Ishikawa (cell line): ENCODE measurements at regions not wholly inside any gene's neighbourhood (a gene's known extent, or its start where the extent isn't known, plus 50 kb on each side); places are given as distances from the start of the nearest gene placed in this dataset.
A peak's percentile ranks its signal among the peaks of the same experiment; 100 is the strongest.

ENCODE experiments used
- CEBPB ChIP-seq: IDR thresholded peaks from 2 replicates; pipeline ENCODE4 v1.6.1; 2012
- CREB1 ChIP-seq: IDR thresholded peaks from 2 replicates; pipeline ENCODE4 v1.6.1; 2012; ENCODE audit warnings: low read depth
- EGR1 ChIP-seq: IDR thresholded peaks from 2 replicates; pipeline ENCODE4 v1.6.1; 2012
- EP300 ChIP-seq: IDR thresholded peaks from 2 replicates; pipeline ENCODE4 v1.6.1; 2012; ENCODE audit warnings: borderline replicate concordance
- FOXM1 ChIP-seq: IDR thresholded peaks from 2 replicates; pipeline ENCODE4 v1.6.1; 2012; ENCODE audit warnings: low read depth, borderline replicate concordance
- NFIC ChIP-seq: IDR thresholded peaks from 2 replicates; pipeline ENCODE4 v1.6.1; 2012
- RAD21 ChIP-seq: IDR thresholded peaks from 2 replicates; pipeline ENCODE4 v1.6.1; 2012; ENCODE audit warnings: low read depth
- TAF1 ChIP-seq: IDR thresholded peaks from 2 replicates; pipeline ENCODE4 v1.6.1; 2012; ENCODE audit warnings: low read depth, mild to moderate bottlenecking
- TCF12 ChIP-seq: IDR thresholded peaks from 2 replicates; pipeline ENCODE4 v1.6.1; 2012; ENCODE audit warnings: low read depth
- TEAD4 ChIP-seq: IDR thresholded peaks from 2 replicates; pipeline ENCODE4 v1.6.1; 2012
- YY1 ChIP-seq: IDR thresholded peaks from 2 replicates; pipeline ENCODE4 v1.6.1; 2012; ENCODE audit warnings: low read depth
- ZBTB7A ChIP-seq: IDR thresholded peaks from 2 replicates; pipeline ENCODE4 v1.6.1; 2012; ENCODE audit warnings: low read depth
- TF ChIP-seq, protein P1 (sequence below): IDR thresholded peaks from 2 replicates; pipeline ENCODE4 v1.6.1; 2012
- TF ChIP-seq, protein P2 (sequence below): IDR thresholded peaks from 2 replicates; pipeline ENCODE4 v1.6.1; 2012; ENCODE audit warnings: low read depth, mild to moderate bottlenecking
- TF ChIP-seq, protein P3 (sequence below): IDR thresholded peaks from 2 replicates; pipeline ENCODE4 v1.6.1; 2012

DNA sequence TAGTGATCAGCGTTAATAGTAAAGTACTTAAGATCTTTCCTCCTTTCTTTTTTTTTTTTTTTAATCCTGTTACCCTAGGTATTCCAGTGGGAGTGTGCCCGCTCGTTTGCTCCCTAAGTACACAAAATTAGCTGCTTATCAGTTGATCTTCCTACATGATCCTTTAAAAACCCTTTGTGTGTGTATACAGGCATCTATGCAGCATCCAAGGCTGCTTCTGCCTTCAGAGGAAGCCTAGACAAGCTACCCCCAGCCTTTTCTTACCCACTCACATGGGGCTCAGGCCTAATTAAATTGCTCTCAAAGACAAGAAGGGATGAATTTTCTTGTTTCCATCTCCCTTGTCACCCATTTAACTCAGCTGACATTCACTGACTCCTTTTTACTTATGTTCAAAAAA lies 343.4 kb upstream of the LMO3 start:
- TF ChIP-seq CEBPB: no peak
- no peak for TF ChIP-seq ZBTB7A
- TF ChIP-seq, protein P1, sequence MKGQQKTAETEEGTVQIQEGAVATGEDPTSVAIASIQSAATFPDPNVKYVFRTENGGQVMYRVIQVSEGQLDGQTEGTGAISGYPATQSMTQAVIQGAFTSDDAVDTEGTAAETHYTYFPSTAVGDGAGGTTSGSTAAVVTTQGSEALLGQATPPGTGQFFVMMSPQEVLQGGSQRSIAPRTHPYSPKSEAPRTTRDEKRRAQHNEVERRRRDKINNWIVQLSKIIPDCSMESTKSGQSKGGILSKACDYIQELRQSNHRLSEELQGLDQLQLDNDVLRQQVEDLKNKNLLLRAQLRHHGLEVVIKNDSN: no peak
- TF ChIP-seq TAF1: no peak
- no peak for TF ChIP-seq EGR1
- TF ChIP-seq RAD21: no peak
- TF ChIP-seq FOXM1: no peak
- no peak for TF ChIP-seq EP300
- TF ChIP-seq, protein P2, sequence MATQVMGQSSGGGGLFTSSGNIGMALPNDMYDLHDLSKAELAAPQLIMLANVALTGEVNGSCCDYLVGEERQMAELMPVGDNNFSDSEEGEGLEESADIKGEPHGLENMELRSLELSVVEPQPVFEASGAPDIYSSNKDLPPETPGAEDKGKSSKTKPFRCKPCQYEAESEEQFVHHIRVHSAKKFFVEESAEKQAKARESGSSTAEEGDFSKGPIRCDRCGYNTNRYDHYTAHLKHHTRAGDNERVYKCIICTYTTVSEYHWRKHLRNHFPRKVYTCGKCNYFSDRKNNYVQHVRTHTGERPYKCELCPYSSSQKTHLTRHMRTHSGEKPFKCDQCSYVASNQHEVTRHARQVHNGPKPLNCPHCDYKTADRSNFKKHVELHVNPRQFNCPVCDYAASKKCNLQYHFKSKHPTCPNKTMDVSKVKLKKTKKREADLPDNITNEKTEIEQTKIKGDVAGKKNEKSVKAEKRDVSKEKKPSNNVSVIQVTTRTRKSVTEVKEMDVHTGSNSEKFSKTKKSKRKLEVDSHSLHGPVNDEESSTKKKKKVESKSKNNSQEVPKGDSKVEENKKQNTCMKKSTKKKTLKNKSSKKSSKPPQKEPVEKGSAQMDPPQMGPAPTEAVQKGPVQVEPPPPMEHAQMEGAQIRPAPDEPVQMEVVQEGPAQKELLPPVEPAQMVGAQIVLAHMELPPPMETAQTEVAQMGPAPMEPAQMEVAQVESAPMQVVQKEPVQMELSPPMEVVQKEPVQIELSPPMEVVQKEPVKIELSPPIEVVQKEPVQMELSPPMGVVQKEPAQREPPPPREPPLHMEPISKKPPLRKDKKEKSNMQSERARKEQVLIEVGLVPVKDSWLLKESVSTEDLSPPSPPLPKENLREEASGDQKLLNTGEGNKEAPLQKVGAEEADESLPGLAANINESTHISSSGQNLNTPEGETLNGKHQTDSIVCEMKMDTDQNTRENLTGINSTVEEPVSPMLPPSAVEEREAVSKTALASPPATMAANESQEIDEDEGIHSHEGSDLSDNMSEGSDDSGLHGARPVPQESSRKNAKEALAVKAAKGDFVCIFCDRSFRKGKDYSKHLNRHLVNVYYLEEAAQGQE: no peak
- no peak for TF ChIP-seq TCF12
- TF ChIP-seq, protein P3, sequence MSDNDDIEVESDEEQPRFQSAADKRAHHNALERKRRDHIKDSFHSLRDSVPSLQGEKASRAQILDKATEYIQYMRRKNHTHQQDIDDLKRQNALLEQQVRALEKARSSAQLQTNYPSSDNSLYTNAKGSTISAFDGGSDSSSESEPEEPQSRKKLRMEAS: no peak

DNA sequence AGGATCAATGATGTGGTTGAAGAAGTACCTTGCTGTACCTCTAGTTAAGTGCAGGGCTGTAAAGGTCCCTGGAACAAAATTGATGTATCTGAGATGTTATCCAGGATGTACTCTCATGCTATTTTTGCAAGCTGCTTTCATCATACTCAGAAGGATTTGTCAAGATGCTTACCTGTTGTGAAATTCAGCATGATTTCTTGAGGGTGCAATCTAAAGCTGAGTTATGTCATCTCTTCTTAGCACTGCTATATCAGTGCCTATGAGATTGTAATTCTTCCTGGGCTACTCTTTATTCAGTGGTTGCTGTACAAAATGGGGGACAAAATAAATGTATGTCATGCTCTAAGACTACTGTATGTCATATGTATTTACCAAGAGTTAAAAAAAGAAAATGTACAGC lies 340.7 kb upstream of the LMO3 start:
- TF ChIP-seq CREB1 (no peak), TCF12 (no peak), CEBPB (no peak)
- TF ChIP-seq, protein P3: no peak
- TF ChIP-seq, protein P2: no peak
- TF ChIP-seq, protein P1: no peak

DNA sequence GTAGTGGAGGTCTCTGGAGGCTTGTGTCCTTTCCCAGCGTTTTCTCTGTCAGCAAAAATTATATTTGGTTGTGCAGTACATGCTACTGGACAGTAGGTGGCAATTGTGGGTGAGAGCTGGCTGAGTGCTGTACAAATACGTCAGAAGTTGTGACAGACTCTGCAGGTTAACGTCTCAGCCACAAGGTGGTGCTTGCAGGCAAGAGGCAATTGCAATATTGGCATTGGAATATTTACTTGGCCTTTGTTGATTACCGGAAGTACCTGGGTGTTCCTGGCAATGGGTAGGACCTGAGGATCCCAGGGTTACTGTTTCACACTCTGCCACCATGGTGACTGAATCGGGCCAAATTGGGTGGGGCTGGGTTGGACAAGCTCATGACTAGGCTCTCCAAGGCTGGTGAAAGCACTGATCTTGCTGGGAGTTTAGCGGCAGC lies 333.9 kb upstream of the LMO3 start:
- TF ChIP-seq CREB1 (peak; percentile 34; the same call in 1 of the 2 replicates), TEAD4 (no peak), YY1 (no peak), FOXM1 (no peak), ZBTB7A (no peak), TCF12 (0 out of 2 replicates have a peak, but pooled peaks have one; percentile 14), NFIC (peak; percentile 47), RAD21 (peak; percentile 98), EP300 (no peak), CEBPB (peak; percentile 71)
- TF ChIP-seq, protein P2: no peak
- TF ChIP-seq, protein P1: no peak
- TF ChIP-seq, protein P3: no peak; the same call in none of the 2 replicates

DNA sequence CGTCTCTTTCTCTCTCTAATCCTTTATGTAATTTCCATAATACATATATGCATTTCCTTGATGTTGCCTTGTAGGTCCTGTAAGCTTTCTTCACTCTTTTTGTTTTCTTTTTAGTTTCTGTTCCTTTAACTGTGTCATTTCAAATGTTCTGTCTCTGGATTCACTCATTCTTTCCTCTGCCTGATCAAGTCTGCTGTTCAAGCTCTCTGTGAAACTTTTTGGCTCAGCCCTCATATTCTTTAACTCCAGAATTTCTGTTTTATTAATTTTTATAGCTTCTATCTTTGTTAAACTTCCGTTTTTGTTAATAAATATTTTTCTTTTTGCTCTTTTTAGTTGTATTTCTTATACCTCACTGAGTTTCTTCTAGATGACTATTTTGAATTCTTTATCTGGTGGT lies 321.3 kb upstream of the LMO3 start:
- TF ChIP-seq, protein P3: no peak
- no peak for TF ChIP-seq EP300
- TF ChIP-seq YY1: no peak
- TF ChIP-seq ZBTB7A: no peak
- TF ChIP-seq CREB1: no peak
- TF ChIP-seq TEAD4: no peak
- TF ChIP-seq TAF1: no peak
- TF ChIP-seq FOXM1: no peak
